Lung (tissue), 11 donors: ENCODE measurements at regions not wholly inside any gene's neighbourhood (a gene's known extent, or its start where the extent isn't known, plus 50 kb on each side); places are given as distances from the start of the nearest gene placed in this dataset.
"Not testable (repeated sequence)": the region's sequence is repeated elsewhere in the genome, so short reads cannot be mapped to it uniquely, and the experiment has no call there.

Source experiments
- ATAC-seq: fragments of 200-7000 bp; cut with Tn5 transposase; one replicate; pipeline ENCODE4 v1.9.1; 2020; ENCODE audit warnings: moderate number of reproducible peaks; ENCODE audit not compliant: insufficient read depth, low FRiP score
- DNase-seq, 3 donors: peaks; one replicate each; pipeline ENCODE4 v3.0.0-alpha.2; 2013 to 2017
- H3K27ac ChIP-seq, 2 donors: one replicate each; pipeline ENCODE4 v1.5.1; 2013; ENCODE audit warnings: mild to moderate bottlenecking in 2 of 2, moderate library complexity in 2 of 2, control low read depth in 1 of 2, inconsistent platforms in 1 of 2, low read depth in 1 of 2, low read length in 1 of 2
- H3K27me3 ChIP-seq, 3 donors: one replicate each; pipeline ENCODE4 v1.5.1; 2013; ENCODE audit warnings: low read length in 2 of 3; ENCODE audit not compliant: control insufficient read depth in 3 of 3, insufficient read depth in 3 of 3
- H3K36me3 ChIP-seq, 4 donors: one replicate each; pipeline ENCODE4 v1.5.1; 2013; ENCODE audit warnings: low read length in 4 of 4, mild to moderate bottlenecking in 1 of 4, moderate library complexity in 1 of 4; ENCODE audit not compliant: control insufficient read depth in 4 of 4, insufficient read depth in 4 of 4
- H3K4me1 ChIP-seq, 5 donors: one replicate each; pipeline ENCODE4 v1.5.1; 2013; ENCODE audit warnings: low read length in 5 of 5, mild to moderate bottlenecking in 2 of 5, moderate library complexity in 1 of 5; ENCODE audit not compliant: control insufficient read depth in 5 of 5, insufficient read depth in 5 of 5
- H3K4me3 ChIP-seq: one replicate; pipeline ENCODE4 v1.5.1; 2013; ENCODE audit warnings: mild to moderate bottlenecking, control low read depth, moderate library complexity
- H3K9ac ChIP-seq, 2 donors: one replicate each; pipeline ENCODE4 v1.5.1; 2013; ENCODE audit warnings: low read length in 2 of 2, control low read depth in 1 of 2; ENCODE audit not compliant: insufficient read depth in 1 of 2
- H3K9me3 ChIP-seq, 4 donors: one replicate each; pipeline ENCODE4 v1.5.1; 2013; ENCODE audit warnings: low read length in 3 of 4, mild to moderate bottlenecking in 1 of 4, moderate library complexity in 1 of 4; ENCODE audit not compliant: control insufficient read depth in 4 of 4, insufficient read depth in 3 of 4
- CTCF ChIP-seq: IDR thresholded peaks from 2 replicates; pipeline ENCODE4 v1.5.1; 2012; ENCODE audit warnings: mild to moderate bottlenecking; ENCODE audit errors: control extremely low read depth, extremely low read depth
- WGBS, 2 donors: extraction: QIAGEN DNeasy Blood & Tissue Kit; methylation state at CpG; one replicate each; pipeline ENCODE4 v1.1.7; 2013; 5-methylcytosine and 5-hydroxymethylcytosine counted together
- donor health status: control.
- donor health status: control.
- donor health status: Bipolar disorder and iron deficiency.
- donor health status: healthy.
- donor health status: DM: yes; HTN: yes; CAD: no.

DNA sequence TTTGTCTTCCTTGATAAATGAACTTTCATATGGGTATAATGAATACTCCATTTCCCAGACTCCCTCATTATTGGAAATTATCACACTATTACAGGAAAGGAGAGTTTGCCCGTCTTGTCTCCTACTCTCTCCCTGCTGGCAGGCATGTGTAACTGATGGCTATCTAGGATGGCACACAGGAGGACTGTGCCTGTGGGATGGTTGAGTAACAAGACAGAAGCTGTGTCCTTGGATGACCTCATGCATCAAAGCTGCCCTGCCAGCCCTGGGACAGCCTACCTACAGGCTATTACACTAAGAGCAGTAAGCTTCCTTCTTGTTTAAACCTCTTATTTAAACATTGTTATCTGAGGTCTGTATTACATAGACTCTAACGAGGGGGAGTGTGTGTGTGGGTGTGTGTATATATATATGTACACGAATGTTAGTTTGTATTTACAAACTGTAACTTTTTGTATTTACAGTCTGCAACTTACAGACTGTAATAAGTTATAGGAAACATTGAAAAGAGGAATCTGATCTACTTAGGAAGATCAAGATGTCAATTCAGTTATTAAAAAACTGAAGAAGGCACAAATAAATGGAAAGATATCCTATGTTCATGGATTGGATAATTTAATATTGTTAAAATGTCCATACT lies 247.6 kb upstream of the ACO1 start:
- peaks cover 0 to 2% (median 0%) of the 10 kb centered on the region in 4 donors for H3K9me3 ChIP-seq
- WGBS, 2 donors = 68 to 73% methylated on average over 3 of the region's 3 CpGs
- H3K4me1 ChIP-seq = peaks cover 0 to 4% (median 0%) of the 10 kb centered on the region in 5 donors
- no peak for TF ChIP-seq CTCF
- no peaks in the 10 kb centered on the region for H3K27me3 ChIP-seq
- ATAC-seq = no peak
- no peaks in the 10 kb centered on the region for H3K36me3 ChIP-seq
- H3K9ac ChIP-seq = no peak overlapping the region
- no peak for DNase-seq
- no peak overlapping the region for H3K4me3 ChIP-seq
- no peak overlapping the region for H3K27ac ChIP-seq

DNA sequence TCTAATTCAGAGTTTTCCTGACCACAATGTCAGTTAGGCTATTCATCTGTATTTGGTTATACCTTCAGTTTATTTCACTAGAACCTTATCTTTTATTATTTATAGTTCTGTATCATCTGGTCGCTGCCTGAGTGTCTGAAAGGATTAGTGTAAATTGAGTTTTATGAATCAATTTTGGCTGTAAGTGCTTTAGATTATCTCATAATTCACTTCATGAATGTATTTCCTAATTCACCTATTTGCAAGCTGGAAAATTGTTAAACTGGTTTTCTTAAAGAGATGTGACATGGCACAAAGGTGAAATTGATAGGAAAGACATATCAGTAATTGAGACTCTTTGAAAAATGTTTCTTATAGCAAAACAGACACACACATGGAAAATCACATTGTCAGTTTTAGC lies 242.4 kb upstream of the ACO1 start:
- H3K27me3 ChIP-seq = no peaks in the 10 kb centered on the region
- ATAC-seq = no peak
- H3K4me3 ChIP-seq = no peak overlapping the region
- no peak overlapping the region for H3K9ac ChIP-seq
- no peaks in the 10 kb centered on the region for H3K36me3 ChIP-seq
- no peak overlapping the region for H3K27ac ChIP-seq
- WGBS, 2 donors = 43 to 64% methylated on average over 1 of the region's 1 CpG
- no peak for DNase-seq
- no peak for TF ChIP-seq CTCF
- H3K9me3 ChIP-seq = no peaks in the 10 kb centered on the region
- peaks cover 0 to 4% (median 0%) of the 10 kb centered on the region in 5 donors for H3K4me1 ChIP-seq

- not testable (repeated sequence) for H3K4me1 ChIP-seq, H3K9me3 ChIP-seq, ATAC-seq, DNase-seq, H3K27ac ChIP-seq, H3K36me3 ChIP-seq, H3K9ac ChIP-seq, H3K27me3 ChIP-seq, H3K4me3 ChIP-seq
- WGBS, 2 donors = 75 to 84% methylated on average over 11 of the region's 11 CpGs
Observed at GRCh38 chr9:32148553-32148952, 235.9 kb upstream of the ACO1 start.

DNA sequence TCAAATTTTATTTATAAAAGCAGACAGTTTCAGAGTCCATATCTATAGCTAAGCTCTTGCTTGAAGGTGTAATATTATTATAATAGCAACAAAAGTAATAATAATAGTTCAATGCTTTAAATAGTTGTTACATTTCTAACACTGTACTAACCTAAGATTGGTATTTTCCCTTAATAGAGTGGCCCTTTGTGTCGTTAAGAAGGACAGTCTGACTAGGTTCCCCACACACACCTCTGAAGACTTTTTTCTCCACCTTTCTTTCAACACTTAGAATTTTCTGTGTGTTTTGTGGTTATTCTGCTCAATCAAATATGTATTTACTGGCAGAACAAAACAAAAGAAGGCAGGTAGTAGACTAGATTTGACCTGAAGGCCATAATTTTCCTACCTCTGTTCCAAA lies 223.2 kb upstream of the ACO1 start:
- Histone ChIP-seq H3K36me3 (no peaks in the 10 kb centered on the region), H3K27me3 (no peaks in the 10 kb centered on the region), H3K9me3 (no peaks in the 10 kb centered on the region), H3K27ac (no peak overlapping the region), H3K4me1 (no peaks in the 10 kb centered on the region), H3K9ac (no peak overlapping the region), H3K4me3 (no peak overlapping the region)
- no peak for TF ChIP-seq CTCF
- DNase-seq (no peak), ATAC-seq (no peak)
- WGBS, 2 donors = 75 to 93% methylated on average over 1 of the region's 1 CpG
